Smooth muscle cell (in vitro differentiated cells): ENCODE measurements at regions not wholly inside any gene's neighbourhood (a gene's known extent, or its start where the extent isn't known, plus 50 kb on each side); places are given as distances from the start of the nearest gene placed in this dataset.
A peak's percentile ranks its signal among the peaks of the same experiment; 100 is the strongest.
"Not testable (repeated sequence)": the region's sequence is repeated elsewhere in the genome, so short reads cannot be mapped to it uniquely, and the experiment has no call there.

Experiments used
- DNase-seq: peaks from one replicate; lab custom pipeline; 2025; ENCODE audit not compliant: unreplicated experiment; lab: John Stamatoyannopoulos, UW
- H2AFZ ChIP-seq: fragments of 200-600 bp; sonication (generic); 2 replicates; pipeline ENCODE4 v1.6.0; 2016; ENCODE audit warnings: antibody characterized with exemption, low read depth, mild to moderate bottlenecking
- H3F3A ChIP-seq: fragments of 200-600 bp; sonication (generic); 2 replicates; pipeline ENCODE4 v1.6.0; 2017; ENCODE audit warnings: antibody characterized with exemption, low read depth
- H3K27ac ChIP-seq: fragments of 200-600 bp; sonication (generic); 2 replicates; pipeline ENCODE4 v1.5.1; 2016; ENCODE audit warnings: low read depth, mild to moderate bottlenecking
- H3K27me3 ChIP-seq: fragments of 200-600 bp; sonication (generic); 2 replicates; pipeline ENCODE4 v1.6.1; 2016; ENCODE audit warnings: low read depth, mild to moderate bottlenecking
- H3K36me3 ChIP-seq: fragments of 200-600 bp; sonication (generic); 2 replicates; pipeline ENCODE4 v1.5.1; 2016; ENCODE audit warnings: low read depth
- H3K4me1 ChIP-seq: fragments of 200-600 bp; sonication (generic); 2 replicates; pipeline ENCODE4 v1.5.1; 2016; ENCODE audit warnings: low read depth
- H3K4me2 ChIP-seq: fragments of 200-600 bp; sonication (generic); 2 replicates; pipeline ENCODE4 v1.6.0; 2016; ENCODE audit warnings: mild to moderate bottlenecking
- H3K4me3 ChIP-seq: fragments of 200-600 bp; sonication (generic); 2 replicates; pipeline ENCODE4 v1.5.1; 2016; ENCODE audit warnings: mild to moderate bottlenecking
- H3K79me2 ChIP-seq: fragments of 200-600 bp; sonication (generic); 2 replicates; pipeline ENCODE4 v1.6.0; 2016; ENCODE audit warnings: low read depth, mild to moderate bottlenecking
- H3K9ac ChIP-seq: fragments of 200-600 bp; sonication (generic); 2 replicates; pipeline ENCODE4 v1.6.0; 2016; ENCODE audit warnings: low read depth
- H3K9me3 ChIP-seq: fragments of 200-600 bp; sonication (generic); replicated peaks from 2 replicates; pipeline ENCODE4 v1.5.1; 2016; ENCODE audit warnings: low read depth
- H4K20me1 ChIP-seq: fragments of 200-600 bp; sonication (generic); 2 replicates; pipeline ENCODE4 v1.6.0; 2016; ENCODE audit warnings: low read depth
- WGBS: methylation state at CpG from one replicate; pipeline ENCODE4 v1.1.7; 2016; ENCODE audit warnings: low lambda C conversion rate; 5-methylcytosine and 5-hydroxymethylcytosine counted together
- TF ChIP-seq, protein P1 (sequence below): fragments of 200-600 bp; sonication (generic); IDR thresholded peaks from 2 replicates; pipeline ENCODE4 v1.5.1; 2017; ENCODE audit warnings: borderline replicate concordance, mild to moderate bottlenecking, antibody characterized with exemption; ENCODE audit not compliant: insufficient read depth, poor library complexity, severe bottlenecking

DNA sequence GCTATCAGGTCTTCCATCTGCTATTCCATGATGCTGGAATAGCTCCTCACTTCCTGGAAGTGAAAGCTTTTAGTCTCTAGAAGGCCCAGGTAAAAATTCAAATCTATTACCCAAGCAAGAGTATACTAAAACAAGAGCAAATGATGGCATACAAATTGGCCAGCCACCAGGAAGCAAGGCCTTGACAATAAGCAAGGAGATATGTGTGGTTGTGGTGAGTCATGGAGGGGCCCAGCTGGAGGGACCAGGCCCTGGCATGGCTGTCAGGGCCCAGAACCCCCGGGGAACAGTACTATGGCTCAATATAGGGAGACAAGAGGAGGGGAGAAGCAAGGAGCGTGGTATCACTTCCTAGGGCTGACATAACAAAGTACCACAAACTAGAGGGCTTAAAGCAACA, 358.7 kb downstream of the RRAGC start:
- H3K27ac ChIP-seq: no peak overlapping the region
- no peak overlapping the region for H3K4me3 ChIP-seq
- H3K9me3 ChIP-seq: no peaks in the 10 kb centered on the region
- WGBS: 81% methylated on average over 2 of the region's 2 CpGs
- H3K27me3 ChIP-seq: peaks cover 43% of the 10 kb centered on the region
- H3K4me1 ChIP-seq: peaks cover 22% of the 10 kb centered on the region
- TF ChIP-seq, protein P1, sequence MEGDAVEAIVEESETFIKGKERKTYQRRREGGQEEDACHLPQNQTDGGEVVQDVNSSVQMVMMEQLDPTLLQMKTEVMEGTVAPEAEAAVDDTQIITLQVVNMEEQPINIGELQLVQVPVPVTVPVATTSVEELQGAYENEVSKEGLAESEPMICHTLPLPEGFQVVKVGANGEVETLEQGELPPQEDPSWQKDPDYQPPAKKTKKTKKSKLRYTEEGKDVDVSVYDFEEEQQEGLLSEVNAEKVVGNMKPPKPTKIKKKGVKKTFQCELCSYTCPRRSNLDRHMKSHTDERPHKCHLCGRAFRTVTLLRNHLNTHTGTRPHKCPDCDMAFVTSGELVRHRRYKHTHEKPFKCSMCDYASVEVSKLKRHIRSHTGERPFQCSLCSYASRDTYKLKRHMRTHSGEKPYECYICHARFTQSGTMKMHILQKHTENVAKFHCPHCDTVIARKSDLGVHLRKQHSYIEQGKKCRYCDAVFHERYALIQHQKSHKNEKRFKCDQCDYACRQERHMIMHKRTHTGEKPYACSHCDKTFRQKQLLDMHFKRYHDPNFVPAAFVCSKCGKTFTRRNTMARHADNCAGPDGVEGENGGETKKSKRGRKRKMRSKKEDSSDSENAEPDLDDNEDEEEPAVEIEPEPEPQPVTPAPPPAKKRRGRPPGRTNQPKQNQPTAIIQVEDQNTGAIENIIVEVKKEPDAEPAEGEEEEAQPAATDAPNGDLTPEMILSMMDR: no peak
- no peak overlapping the region for H3K4me2 ChIP-seq
- no peaks in the 10 kb centered on the region for H3K36me3 ChIP-seq
- H3K79me2 ChIP-seq: no peaks in the 10 kb centered on the region
- H3F3A ChIP-seq: no peaks in the 10 kb centered on the region
- no peak for DNase-seq
- no peak overlapping the region for H2AFZ ChIP-seq
- no peaks in the 10 kb centered on the region for H4K20me1 ChIP-seq
- no peak overlapping the region for H3K9ac ChIP-seq

DNA sequence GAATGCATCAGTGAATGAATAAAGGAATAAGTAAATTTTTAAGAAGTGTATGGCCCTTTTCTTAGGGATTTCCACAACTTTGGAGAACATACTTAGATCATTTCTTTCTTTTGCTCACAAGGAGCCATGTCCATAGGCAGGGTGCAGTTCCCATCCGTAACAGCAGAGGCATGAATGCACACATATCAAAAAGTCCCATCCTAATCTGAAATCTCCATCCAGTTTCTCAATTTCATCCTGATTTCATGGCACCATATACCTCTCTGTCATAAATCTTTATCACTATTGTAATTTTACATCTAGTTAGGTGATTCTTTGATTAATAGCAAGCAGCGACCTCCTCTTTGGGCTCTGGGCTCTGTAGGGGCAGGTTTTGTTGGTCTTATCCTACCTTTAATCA, 359.2 kb downstream of the RRAGC start:
- H3K27me3 ChIP-seq: peaks cover 38% of the 10 kb centered on the region
- no peak overlapping the region for H3K9ac ChIP-seq
- H3F3A ChIP-seq: no peaks in the 10 kb centered on the region
- no peaks in the 10 kb centered on the region for H3K79me2 ChIP-seq
- H3K27ac ChIP-seq: no peak overlapping the region
- peaks cover 22% of the 10 kb centered on the region for H3K4me1 ChIP-seq
- H3K4me2 ChIP-seq: no peak overlapping the region
- no peaks in the 10 kb centered on the region for H3K9me3 ChIP-seq
- TF ChIP-seq, protein P1: peak; percentile 14
- WGBS: 93% methylated on average over 2 of the region's 2 CpGs
- H2AFZ ChIP-seq: no peak overlapping the region
- no peaks in the 10 kb centered on the region for H3K36me3 ChIP-seq
- H4K20me1 ChIP-seq: no peaks in the 10 kb centered on the region
- no peak for DNase-seq
- no peak overlapping the region for H3K4me3 ChIP-seq

DNA sequence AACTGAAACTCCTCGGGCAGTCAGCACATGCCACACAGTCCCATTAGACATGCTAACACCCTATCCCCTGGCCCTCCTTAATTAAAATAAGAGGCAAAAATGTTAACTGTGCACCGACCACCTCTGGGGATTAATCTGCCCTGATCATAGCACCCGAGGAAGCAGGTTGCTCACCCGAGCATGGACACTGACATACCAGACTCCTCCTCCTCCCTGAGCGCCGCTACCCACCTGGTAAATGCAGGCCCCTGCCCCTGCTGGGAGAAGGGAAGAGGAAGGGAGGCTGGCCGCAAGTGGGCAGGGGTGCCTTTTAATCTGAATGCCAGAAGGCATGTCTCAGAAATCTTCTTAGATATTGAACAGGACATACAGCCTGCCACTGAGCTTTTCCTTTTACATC, 360.9 kb downstream of the RRAGC start:
- Histone ChIP-seq H2AFZ (no peak overlapping the region), H3K4me3 (no peak overlapping the region), H3K9ac (no peak overlapping the region), H3K27ac (no peak overlapping the region), H4K20me1 (no peaks in the 10 kb centered on the region), H3K4me1 (peaks cover 22% of the 10 kb centered on the region), H3K79me2 (no peaks in the 10 kb centered on the region), H3K36me3 (no peaks in the 10 kb centered on the region), H3K4me2 (no peak overlapping the region), H3K27me3 (peaks cover 21% of the 10 kb centered on the region), H3F3A (no peaks in the 10 kb centered on the region), H3K9me3 (no peaks in the 10 kb centered on the region)
- 64% methylated on average over 7 of the region's 7 CpGs for whole genome bisulfite sequencing
- TF ChIP-seq, protein P1: no peak
- DNase-seq: no peak

DNA sequence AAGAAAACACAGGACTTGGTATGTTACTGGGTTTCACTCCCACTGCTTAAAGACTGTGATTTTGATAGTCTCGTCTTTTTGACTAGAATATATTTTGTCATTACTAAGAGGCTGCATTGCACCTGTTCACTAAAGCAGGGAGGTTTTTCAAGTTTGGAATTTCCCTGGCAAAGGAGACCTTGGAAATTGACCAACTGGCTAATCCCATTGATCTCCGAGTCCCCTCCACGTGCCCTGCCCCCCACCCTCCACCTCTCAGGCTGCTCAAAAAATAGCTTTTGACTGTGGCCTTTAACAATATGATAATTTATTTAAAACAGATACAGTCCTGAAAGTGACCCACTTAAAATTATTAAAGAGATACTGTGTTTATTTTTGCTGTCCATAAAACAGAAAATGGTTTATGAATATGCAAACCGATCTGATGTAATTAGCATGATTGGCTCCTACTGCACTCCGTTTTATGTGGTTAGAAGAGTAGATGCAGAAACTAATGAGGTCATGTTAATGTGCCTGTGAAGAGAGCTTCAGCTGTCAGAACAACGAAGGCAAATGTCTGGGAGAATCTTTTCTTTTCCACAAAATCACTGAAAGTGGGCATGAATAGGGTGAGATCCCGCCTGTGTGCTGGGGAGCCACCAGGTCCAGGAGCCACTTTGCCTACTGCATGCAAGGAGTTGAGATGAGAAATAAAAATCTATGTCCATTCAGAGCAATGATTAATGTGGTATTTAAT, 361.5 kb downstream of the RRAGC start:
- peaks cover 15% of the 10 kb centered on the region for H3K27me3 ChIP-seq

DNA sequence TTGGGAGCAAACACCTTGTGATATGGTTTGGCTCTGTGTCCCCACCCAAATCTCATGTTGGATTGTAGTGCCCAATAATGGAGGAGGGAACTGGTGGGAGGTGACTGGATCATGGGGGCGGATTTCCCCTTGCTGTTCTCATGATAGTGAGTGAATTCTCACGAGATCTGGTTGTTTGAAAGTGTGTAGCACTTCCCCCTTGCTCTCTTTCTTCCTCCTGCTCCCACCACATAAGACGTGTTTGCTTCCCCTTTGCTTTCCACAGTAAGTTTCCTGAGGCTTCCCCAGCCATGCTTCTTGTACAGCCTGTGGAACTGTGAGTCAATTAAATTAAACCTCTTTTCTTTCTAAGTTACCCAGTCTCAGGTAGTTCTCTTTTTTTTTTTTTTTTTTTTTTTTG, 366.3 kb downstream of the RRAGC start:
- not testable (repeated sequence) for DNase-seq, H2AFZ ChIP-seq, H3K4me3 ChIP-seq, H3K27ac ChIP-seq, H3K79me2 ChIP-seq, H3K36me3 ChIP-seq, H3K9me3 ChIP-seq, H3K9ac ChIP-seq, H3K4me2 ChIP-seq, H4K20me1 ChIP-seq, H3F3A ChIP-seq
- Histone ChIP-seq H3K4me1 (peaks cover 12% of the 10 kb centered on the region), H3K27me3 (peaks cover 13% of the 10 kb centered on the region)
- 75% methylated on average over 3 of the region's 3 CpGs for WGBS

More for the DNA sequence above, 361.5 kb downstream of the RRAGC start:
- H3K9ac ChIP-seq: no peak overlapping the region
- TF ChIP-seq, protein P1: no peak
- H3K79me2 ChIP-seq: no peaks in the 10 kb centered on the region
- DNase-seq: no peak
- no peaks in the 10 kb centered on the region for H3K36me3 ChIP-seq
- H3K9me3 ChIP-seq: no peaks in the 10 kb centered on the region
- no peak overlapping the region for H3K4me2 ChIP-seq
- 64% methylated on average over 7 of the region's 7 CpGs for WGBS
- no peaks in the 10 kb centered on the region for H3F3A ChIP-seq
- H4K20me1 ChIP-seq: no peaks in the 10 kb centered on the region
- H3K27ac ChIP-seq: no peak overlapping the region
- H3K4me3 ChIP-seq: no peak overlapping the region
- H3K4me1 ChIP-seq: peaks cover 22% of the 10 kb centered on the region
- H2AFZ ChIP-seq: no peak overlapping the region
